Esophagus squamous epithelium (tissue), 4 donors: ENCODE measurements at regions not wholly inside any gene's neighbourhood (a gene's known extent, or its start where the extent isn't known, plus 50 kb on each side); places are given as distances from the start of the nearest gene placed in this dataset.

ENCODE experiments used
- POLR2A ChIP-seq, 4 donors: fragments of 450-650 bp; IDR thresholded peaks; one replicate each; pipeline ENCODE4 v1.6.1; 2017; ENCODE audit warnings: antibody characterized with exemption in 4 of 4, mild to moderate bottlenecking in 4 of 4, moderate library complexity in 3 of 4
- TF ChIP-seq, protein P1 (sequence below), 6 experiments: fragments of 450-650 bp in 4 of 6; fragments of 200-600 bp in 2 of 6; sonication (generic) in 2 of 6; IDR thresholded peaks; one replicate each; pipeline ENCODE4 v1.5.1; 2016 to 2019; ENCODE audit warnings: antibody characterized with exemption in 6 of 6, mild to moderate bottlenecking in 4 of 6, moderate library complexity in 4 of 6

DNA sequence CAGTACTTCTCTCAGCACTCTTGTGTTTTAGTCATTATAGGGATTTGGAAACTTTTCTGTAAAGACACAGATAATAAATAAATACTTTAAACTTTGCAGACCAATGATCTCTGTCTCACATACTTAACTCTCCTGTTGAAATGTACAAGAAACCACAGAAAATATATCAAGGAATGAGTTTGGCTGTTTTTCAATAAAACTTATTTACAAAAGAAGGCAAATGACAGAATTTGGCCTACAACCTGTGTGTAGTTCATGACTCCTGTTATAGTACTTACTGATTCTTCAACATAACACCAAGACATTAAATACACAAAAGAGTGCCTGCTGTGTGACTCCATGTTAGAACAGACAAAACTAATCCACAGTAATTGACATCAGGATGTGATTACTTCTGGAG, 510.0 kb upstream of the PHF14 start:
- TF ChIP-seq, protein P1, sequence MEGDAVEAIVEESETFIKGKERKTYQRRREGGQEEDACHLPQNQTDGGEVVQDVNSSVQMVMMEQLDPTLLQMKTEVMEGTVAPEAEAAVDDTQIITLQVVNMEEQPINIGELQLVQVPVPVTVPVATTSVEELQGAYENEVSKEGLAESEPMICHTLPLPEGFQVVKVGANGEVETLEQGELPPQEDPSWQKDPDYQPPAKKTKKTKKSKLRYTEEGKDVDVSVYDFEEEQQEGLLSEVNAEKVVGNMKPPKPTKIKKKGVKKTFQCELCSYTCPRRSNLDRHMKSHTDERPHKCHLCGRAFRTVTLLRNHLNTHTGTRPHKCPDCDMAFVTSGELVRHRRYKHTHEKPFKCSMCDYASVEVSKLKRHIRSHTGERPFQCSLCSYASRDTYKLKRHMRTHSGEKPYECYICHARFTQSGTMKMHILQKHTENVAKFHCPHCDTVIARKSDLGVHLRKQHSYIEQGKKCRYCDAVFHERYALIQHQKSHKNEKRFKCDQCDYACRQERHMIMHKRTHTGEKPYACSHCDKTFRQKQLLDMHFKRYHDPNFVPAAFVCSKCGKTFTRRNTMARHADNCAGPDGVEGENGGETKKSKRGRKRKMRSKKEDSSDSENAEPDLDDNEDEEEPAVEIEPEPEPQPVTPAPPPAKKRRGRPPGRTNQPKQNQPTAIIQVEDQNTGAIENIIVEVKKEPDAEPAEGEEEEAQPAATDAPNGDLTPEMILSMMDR (IDR thresholded peaks at IDR 0.05): no peak
- no peak for TF ChIP-seq POLR2A (IDR thresholded peaks at IDR 0.05)
